GM12875 (cell line): ENCODE measurements at regions not wholly inside any gene's neighbourhood (a gene's known extent, or its start where the extent isn't known, plus 50 kb on each side); places are given as distances from the start of the nearest gene placed in this dataset.
A peak's percentile ranks its signal among the peaks of the same experiment; 100 is the strongest.

Experiments
- H3K4me3 ChIP-seq: one replicate; pipeline ENCODE4 v1.5.1; 2011; ENCODE audit warnings: low read depth, low read length, control low read depth
- CTCF ChIP-seq: IDR thresholded peaks from 2 replicates; pipeline ENCODE4 v1.5.1; 2011; ENCODE audit warnings: low read depth, mild to moderate bottlenecking, control low read depth, inconsistent platforms, low read length, moderate library complexity, borderline replicate concordance; ENCODE audit not compliant: insufficient read depth

GRCh38 chr12:19572920-19573558 is 133.7 kb downstream of the AEBP2 start:
- TF ChIP-seq CTCF = peak; percentile 66
- no peak overlapping the region for H3K4me3 ChIP-seq

- TF ChIP-seq CTCF = no peak
Observed at GRCh38 chr12:19573866-19574265, 134.6 kb downstream of the AEBP2 start.

GRCh38 chr12:19574601-19575000 is 135.3 kb downstream of the AEBP2 start:
- no peak for TF ChIP-seq CTCF
- H3K4me3 ChIP-seq = no peak overlapping the region

More at GRCh38 chr12:19573866-19574265, 134.6 kb downstream of the AEBP2 start:
- H3K4me3 ChIP-seq = no peak overlapping the region

- H3K4me3 ChIP-seq = no peak overlapping the region
- no peak for TF ChIP-seq CTCF
Observed at GRCh38 chr12:19575337-19576243, 136.3 kb downstream of the AEBP2 start.

GRCh38 chr12:19576506-19577280 is 137.4 kb downstream of the AEBP2 start:
- TF ChIP-seq CTCF = no peak
- no peak overlapping the region for H3K4me3 ChIP-seq

DNA sequence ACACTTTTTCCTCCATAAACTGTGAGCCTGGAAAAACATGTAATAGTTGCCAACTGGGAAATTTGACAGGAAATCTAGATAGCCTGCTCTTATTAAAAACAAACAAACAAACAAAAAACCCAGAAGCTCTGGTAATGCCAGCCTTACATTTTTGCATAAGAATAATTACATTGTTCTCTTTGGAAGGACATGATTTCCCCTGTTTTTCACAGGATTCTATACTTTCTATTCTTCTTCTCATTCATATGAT is 137.9 kb downstream of the AEBP2 start:
- no peak for TF ChIP-seq CTCF
- H3K4me3 ChIP-seq = no peak overlapping the region
